ENCODE measurements at regions not wholly inside any gene's neighbourhood (a gene's known extent, or its start where the extent isn't known, plus 50 kb on each side); places are given as distances from the start of the nearest gene placed in this dataset.

DNA sequence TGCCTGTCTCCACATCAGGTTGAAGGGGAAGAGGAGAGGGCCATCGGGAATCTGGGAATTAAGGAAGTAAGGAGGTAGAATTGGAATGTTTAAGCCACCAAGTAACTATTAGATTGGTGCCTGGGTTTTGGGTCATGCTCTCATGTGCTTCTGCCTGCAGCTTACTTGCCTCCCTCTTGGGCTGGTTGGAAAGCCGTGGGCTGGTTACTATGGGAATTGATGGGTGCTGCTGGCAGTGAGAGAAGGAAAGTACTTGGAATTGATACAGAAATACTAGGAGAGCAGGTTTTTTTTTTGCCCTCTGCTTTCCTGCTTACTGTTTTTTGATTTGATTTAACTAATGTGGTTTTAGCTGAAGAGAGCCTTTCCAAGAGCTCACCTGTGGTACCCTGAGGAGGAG, 493.5 kb upstream of the RGS6 start:
- TF ChIP-seq, protein P1, sequence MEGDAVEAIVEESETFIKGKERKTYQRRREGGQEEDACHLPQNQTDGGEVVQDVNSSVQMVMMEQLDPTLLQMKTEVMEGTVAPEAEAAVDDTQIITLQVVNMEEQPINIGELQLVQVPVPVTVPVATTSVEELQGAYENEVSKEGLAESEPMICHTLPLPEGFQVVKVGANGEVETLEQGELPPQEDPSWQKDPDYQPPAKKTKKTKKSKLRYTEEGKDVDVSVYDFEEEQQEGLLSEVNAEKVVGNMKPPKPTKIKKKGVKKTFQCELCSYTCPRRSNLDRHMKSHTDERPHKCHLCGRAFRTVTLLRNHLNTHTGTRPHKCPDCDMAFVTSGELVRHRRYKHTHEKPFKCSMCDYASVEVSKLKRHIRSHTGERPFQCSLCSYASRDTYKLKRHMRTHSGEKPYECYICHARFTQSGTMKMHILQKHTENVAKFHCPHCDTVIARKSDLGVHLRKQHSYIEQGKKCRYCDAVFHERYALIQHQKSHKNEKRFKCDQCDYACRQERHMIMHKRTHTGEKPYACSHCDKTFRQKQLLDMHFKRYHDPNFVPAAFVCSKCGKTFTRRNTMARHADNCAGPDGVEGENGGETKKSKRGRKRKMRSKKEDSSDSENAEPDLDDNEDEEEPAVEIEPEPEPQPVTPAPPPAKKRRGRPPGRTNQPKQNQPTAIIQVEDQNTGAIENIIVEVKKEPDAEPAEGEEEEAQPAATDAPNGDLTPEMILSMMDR (IDR thresholded peaks at IDR 0.05) = no peak
- no peak for TF ChIP-seq POLR2AphosphoS5 (IDR thresholded peaks at IDR 0.05)
- TF ChIP-seq POLR2A (IDR thresholded peaks at IDR 0.05) = no peak

Data from sigmoid colon (tissue), 4 donors.